Ishikawa (cell line): ENCODE measurements at regions not wholly inside any gene's neighbourhood (a gene's known extent, or its start where the extent isn't known, plus 50 kb on each side); places are given as distances from the start of the nearest gene placed in this dataset.

Source experiments
- CEBPB ChIP-seq: IDR thresholded peaks from 2 replicates; pipeline ENCODE4 v1.6.1; 2012
- CREB1 ChIP-seq: IDR thresholded peaks from 2 replicates; pipeline ENCODE4 v1.6.1; 2012; ENCODE audit warnings: low read depth
- EGR1 ChIP-seq: IDR thresholded peaks from 2 replicates; pipeline ENCODE4 v1.6.1; 2012
- EP300 ChIP-seq: IDR thresholded peaks from 2 replicates; pipeline ENCODE4 v1.6.1; 2012; ENCODE audit warnings: borderline replicate concordance
- FOXM1 ChIP-seq: IDR thresholded peaks from 2 replicates; pipeline ENCODE4 v1.6.1; 2012; ENCODE audit warnings: low read depth, borderline replicate concordance
- NFIC ChIP-seq: IDR thresholded peaks from 2 replicates; pipeline ENCODE4 v1.6.1; 2012
- RAD21 ChIP-seq: IDR thresholded peaks from 2 replicates; pipeline ENCODE4 v1.6.1; 2012; ENCODE audit warnings: low read depth
- TAF1 ChIP-seq: IDR thresholded peaks from 2 replicates; pipeline ENCODE4 v1.6.1; 2012; ENCODE audit warnings: low read depth, mild to moderate bottlenecking
- TCF12 ChIP-seq: IDR thresholded peaks from 2 replicates; pipeline ENCODE4 v1.6.1; 2012; ENCODE audit warnings: low read depth
- TEAD4 ChIP-seq: IDR thresholded peaks from 2 replicates; pipeline ENCODE4 v1.6.1; 2012
- YY1 ChIP-seq: IDR thresholded peaks from 2 replicates; pipeline ENCODE4 v1.6.1; 2012; ENCODE audit warnings: low read depth
- ZBTB7A ChIP-seq: IDR thresholded peaks from 2 replicates; pipeline ENCODE4 v1.6.1; 2012; ENCODE audit warnings: low read depth
- TF ChIP-seq, protein P1 (sequence below): IDR thresholded peaks from 2 replicates; pipeline ENCODE4 v1.6.1; 2012
- TF ChIP-seq, protein P2 (sequence below): IDR thresholded peaks from 2 replicates; pipeline ENCODE4 v1.6.1; 2012; ENCODE audit warnings: low read depth, mild to moderate bottlenecking
- TF ChIP-seq, protein P3 (sequence below): IDR thresholded peaks from 2 replicates; pipeline ENCODE4 v1.6.1; 2012

DNA sequence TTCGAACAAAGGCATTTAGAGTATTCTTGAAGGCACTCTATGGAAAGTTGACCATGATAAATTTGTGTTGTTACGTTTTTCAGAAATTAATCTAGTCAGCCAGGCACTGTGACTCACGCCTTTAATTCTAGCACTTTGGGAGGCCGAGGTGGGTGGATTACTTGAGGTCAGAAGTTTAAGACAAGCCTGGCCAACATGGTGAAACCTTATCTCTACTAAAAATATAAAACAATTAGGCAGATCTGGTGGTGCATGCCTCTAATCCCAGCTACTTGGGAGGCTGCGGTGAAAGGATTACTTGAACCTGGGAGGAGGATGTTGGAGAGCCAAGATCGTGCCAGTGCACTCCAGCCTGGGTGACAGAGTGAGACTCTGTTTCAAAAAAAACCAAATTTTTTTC, 130.6 kb upstream of the BRINP3 start:
- TF ChIP-seq TAF1 (no peak), YY1 (no peak), EGR1 (no peak), ZBTB7A (no peak), EP300 (no peak), CREB1 (no peak), NFIC (no peak), TCF12 (no peak), FOXM1 (no peak), TEAD4 (no peak), RAD21 (no peak), CEBPB (no peak)
- TF ChIP-seq, protein P1, sequence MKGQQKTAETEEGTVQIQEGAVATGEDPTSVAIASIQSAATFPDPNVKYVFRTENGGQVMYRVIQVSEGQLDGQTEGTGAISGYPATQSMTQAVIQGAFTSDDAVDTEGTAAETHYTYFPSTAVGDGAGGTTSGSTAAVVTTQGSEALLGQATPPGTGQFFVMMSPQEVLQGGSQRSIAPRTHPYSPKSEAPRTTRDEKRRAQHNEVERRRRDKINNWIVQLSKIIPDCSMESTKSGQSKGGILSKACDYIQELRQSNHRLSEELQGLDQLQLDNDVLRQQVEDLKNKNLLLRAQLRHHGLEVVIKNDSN: no peak
- TF ChIP-seq, protein P2, sequence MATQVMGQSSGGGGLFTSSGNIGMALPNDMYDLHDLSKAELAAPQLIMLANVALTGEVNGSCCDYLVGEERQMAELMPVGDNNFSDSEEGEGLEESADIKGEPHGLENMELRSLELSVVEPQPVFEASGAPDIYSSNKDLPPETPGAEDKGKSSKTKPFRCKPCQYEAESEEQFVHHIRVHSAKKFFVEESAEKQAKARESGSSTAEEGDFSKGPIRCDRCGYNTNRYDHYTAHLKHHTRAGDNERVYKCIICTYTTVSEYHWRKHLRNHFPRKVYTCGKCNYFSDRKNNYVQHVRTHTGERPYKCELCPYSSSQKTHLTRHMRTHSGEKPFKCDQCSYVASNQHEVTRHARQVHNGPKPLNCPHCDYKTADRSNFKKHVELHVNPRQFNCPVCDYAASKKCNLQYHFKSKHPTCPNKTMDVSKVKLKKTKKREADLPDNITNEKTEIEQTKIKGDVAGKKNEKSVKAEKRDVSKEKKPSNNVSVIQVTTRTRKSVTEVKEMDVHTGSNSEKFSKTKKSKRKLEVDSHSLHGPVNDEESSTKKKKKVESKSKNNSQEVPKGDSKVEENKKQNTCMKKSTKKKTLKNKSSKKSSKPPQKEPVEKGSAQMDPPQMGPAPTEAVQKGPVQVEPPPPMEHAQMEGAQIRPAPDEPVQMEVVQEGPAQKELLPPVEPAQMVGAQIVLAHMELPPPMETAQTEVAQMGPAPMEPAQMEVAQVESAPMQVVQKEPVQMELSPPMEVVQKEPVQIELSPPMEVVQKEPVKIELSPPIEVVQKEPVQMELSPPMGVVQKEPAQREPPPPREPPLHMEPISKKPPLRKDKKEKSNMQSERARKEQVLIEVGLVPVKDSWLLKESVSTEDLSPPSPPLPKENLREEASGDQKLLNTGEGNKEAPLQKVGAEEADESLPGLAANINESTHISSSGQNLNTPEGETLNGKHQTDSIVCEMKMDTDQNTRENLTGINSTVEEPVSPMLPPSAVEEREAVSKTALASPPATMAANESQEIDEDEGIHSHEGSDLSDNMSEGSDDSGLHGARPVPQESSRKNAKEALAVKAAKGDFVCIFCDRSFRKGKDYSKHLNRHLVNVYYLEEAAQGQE: no peak
- TF ChIP-seq, protein P3, sequence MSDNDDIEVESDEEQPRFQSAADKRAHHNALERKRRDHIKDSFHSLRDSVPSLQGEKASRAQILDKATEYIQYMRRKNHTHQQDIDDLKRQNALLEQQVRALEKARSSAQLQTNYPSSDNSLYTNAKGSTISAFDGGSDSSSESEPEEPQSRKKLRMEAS: no peak

DNA sequence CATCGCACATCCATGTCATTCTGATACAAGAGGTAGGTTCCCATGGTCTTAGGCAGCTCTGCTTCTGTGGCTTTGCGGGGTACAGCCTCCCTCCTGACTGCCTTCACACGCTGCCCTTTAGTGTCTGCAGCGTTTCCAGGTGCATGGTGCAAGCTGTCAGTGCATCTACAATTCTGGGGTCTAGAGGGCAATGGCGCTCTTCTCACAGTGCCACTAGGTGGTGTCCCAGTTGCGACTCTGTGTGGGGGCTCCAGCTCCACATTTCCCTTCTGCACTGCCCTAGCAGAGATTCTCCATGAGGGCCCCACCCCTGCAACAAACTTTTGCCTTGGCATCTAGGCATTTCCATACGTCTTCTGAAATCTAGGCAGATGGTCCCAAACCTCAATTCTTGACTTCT, 138.2 kb upstream of the BRINP3 start:
- TF ChIP-seq, protein P1: no peak
- TF ChIP-seq, protein P2: no peak
- TF ChIP-seq TCF12 (no peak), NFIC (no peak), EP300 (no peak), YY1 (no peak), CREB1 (no peak), TAF1 (no peak), EGR1 (no peak), ZBTB7A (no peak), RAD21 (no peak), TEAD4 (no peak), CEBPB (no peak), FOXM1 (no peak)
- TF ChIP-seq, protein P3: no peak

DNA sequence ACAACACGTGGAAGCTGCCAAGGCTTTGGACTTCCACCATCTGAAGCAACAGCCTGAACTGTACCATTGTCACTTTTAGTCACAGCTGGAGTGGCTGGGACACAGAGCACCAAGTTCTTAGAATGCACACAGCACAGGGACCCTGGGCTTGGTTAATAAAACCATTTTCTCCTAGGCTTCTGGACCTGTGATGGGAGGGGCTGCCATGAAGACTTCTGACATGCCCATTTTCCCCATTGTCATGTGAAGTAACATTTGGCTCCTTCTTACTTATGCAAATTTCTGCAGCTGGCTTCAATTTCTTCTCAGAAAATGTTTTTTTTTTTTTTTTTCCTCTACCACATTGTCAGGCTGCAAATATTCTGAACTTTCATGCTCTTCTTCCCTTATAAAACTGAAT, 138.6 kb upstream of the BRINP3 start:
- TF ChIP-seq TAF1: no peak
- no peak for TF ChIP-seq NFIC
- TF ChIP-seq YY1: no peak
- TF ChIP-seq, protein P1: no peak
- no peak for TF ChIP-seq ZBTB7A
- TF ChIP-seq TEAD4: no peak
- TF ChIP-seq TCF12: no peak

DNA sequence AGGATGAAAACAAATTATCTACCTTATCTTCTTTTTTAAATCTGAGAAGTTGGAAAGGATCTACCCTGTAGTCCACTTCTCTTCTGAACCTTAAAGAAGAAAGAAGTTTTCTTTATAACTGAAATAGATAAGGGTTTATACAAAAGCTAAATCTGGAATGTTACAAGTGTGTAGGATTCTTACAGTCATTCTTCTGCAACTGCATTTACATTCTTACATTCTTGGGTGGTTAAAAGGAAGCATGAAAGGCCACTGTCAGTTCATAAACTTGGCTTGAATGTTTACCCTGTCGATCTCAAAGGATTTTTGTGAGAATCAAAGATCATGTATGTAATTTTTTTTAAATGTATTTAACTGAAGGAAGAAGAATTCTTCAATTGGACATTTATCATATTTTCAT, 142.1 kb upstream of the BRINP3 start:
- no peak for TF ChIP-seq FOXM1
- TF ChIP-seq, protein P1: no peak
- TF ChIP-seq CEBPB: no peak
- TF ChIP-seq TCF12: no peak
- no peak for TF ChIP-seq ZBTB7A
- TF ChIP-seq TAF1: no peak
- TF ChIP-seq EP300: no peak
- TF ChIP-seq, protein P2: no peak
- no peak for TF ChIP-seq EGR1
- no peak for TF ChIP-seq CREB1
- TF ChIP-seq YY1: no peak
- TF ChIP-seq NFIC: no peak
- no peak for TF ChIP-seq TEAD4
